ENCODE measurements at regions not wholly inside any gene's neighbourhood (a gene's known extent, or its start where the extent isn't known, plus 50 kb on each side); places are given as distances from the start of the nearest gene placed in this dataset.

- TF ChIP-seq POLR2A (IDR thresholded peaks at IDR 0.05) = no peak
- no peak for TF ChIP-seq CTCF (IDR thresholded peaks at IDR 0.05 in 4 of 5, conservative IDR thresholded peaks at IDR 0.05 in 1 of 5)
Observed at GRCh38 chr6:137685798-137686375, 181.2 kb upstream of the TNFAIP3 start.
